ENCODE measurements at regions not wholly inside any gene's neighbourhood (a gene's known extent, or its start where the extent isn't known, plus 50 kb on each side); places are given as distances from the start of the nearest gene placed in this dataset.
A peak's percentile ranks its signal among the peaks of the same experiment; 100 is the strongest.

DNA sequence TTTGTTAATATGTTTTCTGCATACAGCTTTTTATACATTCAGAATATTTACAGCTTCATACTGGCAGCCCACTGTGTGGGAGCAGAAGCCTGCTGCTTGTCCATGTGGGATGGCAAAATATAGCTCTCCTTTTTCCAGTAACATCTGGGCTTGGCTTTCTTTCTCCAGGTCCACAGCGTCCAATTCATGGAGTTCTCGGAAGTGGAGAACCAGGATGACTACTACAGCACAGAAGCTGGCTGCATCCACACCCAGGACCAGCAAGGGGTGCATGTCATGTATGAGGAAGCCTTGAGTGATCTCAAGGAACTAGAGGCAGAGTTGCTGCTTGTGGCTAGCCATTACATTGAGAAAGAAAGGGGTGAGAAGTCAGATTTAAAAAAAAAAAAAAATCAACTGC, 143.1 kb downstream of the CD164 start:
- H3K4me3 ChIP-seq (ENCODE audit: low read length) = no peak overlapping the region
- TF ChIP-seq, protein P1, sequence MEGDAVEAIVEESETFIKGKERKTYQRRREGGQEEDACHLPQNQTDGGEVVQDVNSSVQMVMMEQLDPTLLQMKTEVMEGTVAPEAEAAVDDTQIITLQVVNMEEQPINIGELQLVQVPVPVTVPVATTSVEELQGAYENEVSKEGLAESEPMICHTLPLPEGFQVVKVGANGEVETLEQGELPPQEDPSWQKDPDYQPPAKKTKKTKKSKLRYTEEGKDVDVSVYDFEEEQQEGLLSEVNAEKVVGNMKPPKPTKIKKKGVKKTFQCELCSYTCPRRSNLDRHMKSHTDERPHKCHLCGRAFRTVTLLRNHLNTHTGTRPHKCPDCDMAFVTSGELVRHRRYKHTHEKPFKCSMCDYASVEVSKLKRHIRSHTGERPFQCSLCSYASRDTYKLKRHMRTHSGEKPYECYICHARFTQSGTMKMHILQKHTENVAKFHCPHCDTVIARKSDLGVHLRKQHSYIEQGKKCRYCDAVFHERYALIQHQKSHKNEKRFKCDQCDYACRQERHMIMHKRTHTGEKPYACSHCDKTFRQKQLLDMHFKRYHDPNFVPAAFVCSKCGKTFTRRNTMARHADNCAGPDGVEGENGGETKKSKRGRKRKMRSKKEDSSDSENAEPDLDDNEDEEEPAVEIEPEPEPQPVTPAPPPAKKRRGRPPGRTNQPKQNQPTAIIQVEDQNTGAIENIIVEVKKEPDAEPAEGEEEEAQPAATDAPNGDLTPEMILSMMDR (conservative IDR thresholded peaks at IDR 0.05; ENCODE audit: low read length) = no peak
- DNase-seq (ENCODE audit: low read depth) = no peak

DNA sequence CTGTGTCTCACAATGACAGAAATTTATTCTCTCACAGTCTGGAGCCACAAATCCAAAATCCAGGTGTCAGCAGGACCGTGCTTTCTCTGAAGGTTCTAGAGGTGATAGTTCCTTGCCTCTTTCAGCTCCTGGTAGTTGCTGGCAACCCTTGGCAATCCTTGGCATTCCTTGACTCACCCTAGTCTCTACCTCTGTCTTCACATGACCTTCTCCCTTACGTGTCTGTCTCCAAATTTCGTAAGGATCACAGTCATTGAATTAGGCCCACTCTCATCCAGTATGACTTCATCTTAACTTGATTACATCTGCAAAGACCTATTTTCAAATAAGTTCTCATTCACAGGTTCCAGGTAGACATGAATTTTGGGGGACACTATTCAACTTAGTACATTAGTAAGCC, 143.1 kb downstream of the CEP57L1 start:
- peak; percentile 26 for DNase-seq (ENCODE audit: low read depth)
- TF ChIP-seq, protein P1 (conservative IDR thresholded peaks at IDR 0.05; ENCODE audit: low read length) = no peak
- H3K4me3 ChIP-seq (ENCODE audit: low read length) = no peak overlapping the region

DNA sequence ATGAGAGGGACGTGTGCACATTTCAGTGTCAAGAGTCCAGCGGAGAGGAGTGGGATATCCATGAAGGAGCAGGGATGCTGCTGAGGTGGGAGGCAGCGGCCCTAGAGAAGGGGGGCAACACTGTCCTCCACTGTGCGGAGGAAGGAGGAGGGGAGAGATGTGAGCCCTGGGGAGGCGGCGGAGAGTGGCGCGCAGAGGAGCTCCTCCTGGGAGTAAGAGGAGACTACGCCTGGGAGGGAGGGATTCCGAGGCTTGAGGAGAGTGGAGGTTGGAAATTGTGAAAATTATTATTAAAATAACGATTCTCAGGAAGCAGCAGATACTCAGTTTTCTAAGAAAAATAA, 142.7 kb downstream of the CEP57L1 start:
- TF ChIP-seq, protein P1 (conservative IDR thresholded peaks at IDR 0.05; ENCODE audit: low read length) = no peak
- DNase-seq (ENCODE audit: low read depth) = no peak
- H3K4me3 ChIP-seq (ENCODE audit: low read length) = no peak overlapping the region

DNA sequence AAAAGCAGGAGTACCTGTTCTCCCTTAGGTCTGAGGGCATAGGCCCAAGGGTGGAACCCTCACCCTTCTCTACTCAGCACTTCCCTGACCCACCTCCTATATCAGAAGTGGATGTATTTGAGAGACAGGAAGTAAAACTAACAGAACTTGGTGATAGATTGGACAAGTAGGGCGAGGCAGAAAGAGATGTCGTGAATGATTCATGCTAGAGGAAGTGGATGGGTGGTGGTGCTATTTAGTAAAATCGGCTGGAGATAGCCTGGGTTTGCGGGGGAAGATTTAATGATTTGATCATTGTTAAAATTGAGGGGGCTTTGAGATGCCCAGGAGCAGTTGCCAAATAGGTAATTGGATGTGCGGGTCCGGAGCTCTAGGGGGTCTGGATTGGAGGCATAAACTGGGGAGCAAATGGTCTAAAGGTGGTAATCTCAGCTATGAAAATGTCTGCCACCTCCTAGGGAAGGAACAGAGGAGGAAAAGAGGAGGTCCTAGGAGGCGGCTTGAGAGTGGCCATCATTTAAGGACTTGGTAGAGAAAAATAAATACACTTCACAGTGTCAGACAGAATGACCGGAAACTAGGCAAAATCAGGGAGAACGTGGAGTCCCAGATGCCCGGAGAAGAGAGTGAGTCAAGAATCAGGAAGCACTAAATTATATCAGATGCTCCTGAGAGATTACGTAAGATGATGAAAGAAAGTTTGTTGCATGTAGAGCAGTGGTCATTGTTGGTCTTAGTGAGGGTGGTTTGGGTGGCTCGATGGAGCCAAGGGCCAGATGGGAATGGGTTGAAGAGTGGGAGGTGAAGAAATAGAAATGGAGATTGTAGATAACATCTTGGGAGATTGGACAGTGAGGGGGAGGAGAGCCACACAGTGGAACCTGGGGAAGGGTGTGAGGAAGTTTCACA, 142.0 kb downstream of the CEP57L1 start:
- TF ChIP-seq, protein P1 (conservative IDR thresholded peaks at IDR 0.05; ENCODE audit: low read length) = no peak
- DNase-seq (ENCODE audit: low read depth) = peak; percentile 65

DNA sequence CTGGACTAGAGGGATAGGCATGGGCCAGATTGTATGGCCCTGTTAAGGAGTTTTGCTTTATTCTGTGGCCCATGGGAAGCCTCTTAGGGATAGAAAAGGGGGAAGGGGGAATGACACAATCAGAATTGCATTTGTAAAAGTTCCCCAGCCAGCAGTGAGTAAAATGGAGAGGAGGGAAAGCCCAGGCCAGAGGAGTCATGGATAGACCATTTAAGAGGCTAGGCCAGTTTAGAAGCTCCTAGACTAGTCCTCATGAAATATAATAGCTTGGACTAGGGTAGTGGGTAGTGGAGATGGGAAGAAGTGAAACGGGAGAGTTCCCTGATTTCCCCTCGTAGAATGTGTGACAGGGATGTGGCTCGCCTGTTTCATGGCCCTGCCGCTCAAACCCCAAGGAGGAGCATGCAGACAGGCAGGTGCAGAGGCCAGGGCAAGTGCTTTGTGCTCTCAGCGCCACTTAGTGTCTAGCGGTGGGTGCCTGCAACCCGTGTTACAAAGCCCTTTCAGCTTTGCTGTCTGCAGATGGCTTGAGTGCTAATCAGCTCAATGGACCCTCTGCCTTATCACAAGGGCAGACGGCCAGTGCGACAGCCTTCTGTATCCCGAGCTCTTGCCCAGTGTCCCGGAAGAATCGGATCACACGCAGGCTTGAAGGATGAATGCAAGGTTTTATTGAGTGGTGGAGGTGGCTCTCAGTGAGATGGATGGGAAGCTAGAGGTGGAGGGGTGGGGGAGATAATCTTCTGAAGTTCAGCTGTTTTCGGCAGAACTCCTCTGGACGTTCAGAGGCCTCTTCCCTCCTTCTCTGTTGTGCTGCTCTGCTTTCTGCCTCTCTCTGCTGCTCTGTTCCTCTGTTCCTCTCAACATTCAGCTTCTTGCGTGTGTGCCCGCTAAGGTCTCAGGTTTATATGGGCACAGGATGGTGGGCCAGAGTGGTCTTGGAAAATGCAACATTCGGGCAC, 141.1 kb downstream of the CEP57L1 start:
- H3K4me3 ChIP-seq (ENCODE audit: low read length) = no peak overlapping the region
- TF ChIP-seq, protein P1 (conservative IDR thresholded peaks at IDR 0.05; ENCODE audit: low read length) = no peak
- DNase-seq (ENCODE audit: low read depth) = no peak

More for the DNA sequence above, 142.0 kb downstream of the CEP57L1 start:
- no peak overlapping the region for H3K4me3 ChIP-seq (ENCODE audit: low read length)

DNA sequence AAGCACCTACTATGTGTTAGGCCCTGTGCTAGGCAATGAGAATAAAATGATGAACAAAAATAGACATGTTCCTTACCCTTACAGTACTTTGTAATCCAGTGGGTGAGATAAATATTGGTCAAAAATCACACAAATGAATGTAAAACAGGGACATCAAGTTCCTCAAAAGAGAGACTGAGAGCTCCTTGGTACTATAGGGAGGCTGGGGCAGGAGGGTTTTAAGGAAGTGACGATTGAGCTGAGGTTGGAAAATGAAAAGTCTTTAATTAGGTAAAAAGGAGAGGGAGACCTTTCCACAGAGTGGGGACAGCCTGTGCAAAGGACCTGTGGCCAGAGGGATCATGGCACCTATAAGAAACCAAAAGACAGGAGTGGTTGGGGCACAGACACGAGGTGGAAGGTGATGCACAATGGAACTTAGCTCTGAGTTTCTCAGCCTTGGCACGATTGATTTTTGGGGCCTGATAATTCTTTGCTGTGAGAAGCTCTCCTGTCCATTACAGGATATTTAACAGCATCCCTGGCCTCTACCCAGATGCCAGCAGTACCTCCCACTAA, 140.3 kb downstream of the CEP57L1 start:
- no peak overlapping the region for H3K4me3 ChIP-seq (ENCODE audit: low read length)
- DNase-seq (ENCODE audit: low read depth) = no peak
- TF ChIP-seq, protein P1 (conservative IDR thresholded peaks at IDR 0.05; ENCODE audit: low read length) = no peak

Measured in AG10803 (cell line).